DMS79 treated with DMSO at 0.1 percent for 48 hours (cell line): ENCODE measurements at regions not wholly inside any gene's neighbourhood (a gene's known extent, or its start where the extent isn't known, plus 50 kb on each side); places are given as distances from the start of the nearest gene placed in this dataset.
"Not testable (repeated sequence)": the region's sequence is repeated elsewhere in the genome, so short reads cannot be mapped to it uniquely, and the experiment has no call there.

Experiments
- DNase-seq: peaks from one replicate; lab custom pipeline; 2025; lab: John Stamatoyannopoulos, UW

GRCh38 chr15:79492065-79492464, 59.9 kb downstream of the MINAR1 start:
- no peak for DNase-seq

DNA sequence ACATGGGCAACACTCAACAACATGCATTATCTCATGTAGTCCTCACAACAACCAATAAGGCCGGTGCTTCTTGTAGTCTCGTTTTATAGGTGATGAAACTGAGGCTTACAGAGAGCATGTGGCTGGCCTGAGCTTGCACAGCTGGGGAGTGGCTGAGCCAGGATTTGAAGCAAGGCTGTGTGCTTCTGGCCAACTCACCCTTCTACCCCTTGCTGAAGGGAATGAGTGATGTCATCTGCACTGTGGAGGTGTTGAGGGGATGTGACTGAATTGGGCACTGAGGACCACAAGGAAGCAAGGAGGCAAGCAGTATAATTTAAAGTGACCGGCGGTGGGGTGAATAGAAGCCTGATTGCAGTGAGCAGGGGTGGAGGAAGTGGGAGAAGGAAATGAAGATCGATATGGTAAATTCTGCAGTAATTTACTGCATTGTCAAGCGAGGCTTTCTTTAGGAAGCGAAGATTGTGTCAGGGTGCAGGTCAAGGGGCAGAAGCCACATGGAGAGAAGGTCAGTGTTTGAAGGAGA, 62.3 kb downstream of the MINAR1 start:
- DNase-seq, result no peak

GRCh38 chr15:79494963-79495755, 63.0 kb downstream of the MINAR1 start:
- no peak for DNase-seq

GRCh38 chr15:79495775-79496174, 63.6 kb downstream of the MINAR1 start:
- DNase-seq, result no peak

DNA sequence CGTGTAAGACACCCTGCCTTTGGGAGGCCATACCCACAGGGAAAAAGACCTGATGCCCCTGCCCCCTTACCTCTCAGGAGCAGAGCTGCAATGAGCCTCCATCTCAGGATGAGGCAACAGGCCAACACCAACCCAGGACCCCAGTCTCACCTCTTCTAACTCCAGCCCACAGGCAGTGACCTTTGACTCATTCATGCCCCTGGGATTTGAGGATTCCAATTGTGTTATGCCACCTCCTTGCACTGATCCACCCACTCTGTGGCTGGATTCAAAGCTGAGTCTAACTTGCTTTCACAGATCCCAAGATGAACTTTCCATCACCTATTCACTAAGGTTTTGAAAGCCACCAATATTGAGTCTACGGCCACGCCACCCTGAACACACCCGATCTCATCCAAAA, 64.7 kb downstream of the MINAR1 start:
- DNase-seq, result no peak

DNA sequence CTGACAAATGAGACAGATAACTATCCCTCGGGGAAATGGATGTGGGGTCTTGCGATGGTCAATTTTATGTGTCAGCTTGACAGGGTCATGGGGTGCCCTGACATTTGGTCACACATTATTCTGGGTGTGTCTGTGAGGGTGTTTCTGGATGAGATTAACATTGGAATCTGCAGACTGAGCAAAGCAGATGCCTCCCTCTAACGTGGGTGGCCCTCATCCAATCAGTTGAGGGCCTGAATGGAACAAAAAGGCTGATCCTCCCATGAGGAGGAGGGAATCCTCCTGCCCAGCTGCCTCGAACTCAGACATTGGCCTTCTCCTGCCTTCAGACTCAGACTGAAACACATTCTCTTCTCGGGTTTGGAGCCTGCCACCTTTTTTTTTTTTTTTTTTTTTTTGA, 69.0 kb downstream of the MINAR1 start:
- no peak for DNase-seq

GRCh38 chr15:79505956-79506355, 73.8 kb downstream of the MINAR1 start:
- no peak for DNase-seq

GRCh38 chr15:79512844-79513243, 80.7 kb downstream of the MINAR1 start:
- DNase-seq, result not testable (repeated sequence)

DNA sequence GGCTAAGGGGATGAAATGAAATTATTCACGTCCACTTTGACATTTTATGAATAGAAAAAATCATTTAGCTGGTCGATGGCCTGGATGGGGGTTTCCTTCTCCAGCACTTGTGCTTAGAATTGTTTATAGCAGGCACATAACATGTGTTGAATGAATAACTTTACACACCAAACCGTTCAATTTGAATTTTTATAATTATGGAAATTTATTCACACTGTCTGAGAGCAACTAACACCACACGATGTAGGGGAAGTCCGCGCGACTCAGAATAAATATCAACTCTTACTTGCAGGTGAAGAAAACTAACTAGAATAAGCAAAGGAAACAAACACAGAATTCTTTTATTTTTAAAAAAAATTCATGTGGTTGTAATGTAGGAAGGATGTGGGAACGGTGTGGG, 81.3 kb downstream of the MINAR1 start:
- DNase-seq, result no peak

DNA sequence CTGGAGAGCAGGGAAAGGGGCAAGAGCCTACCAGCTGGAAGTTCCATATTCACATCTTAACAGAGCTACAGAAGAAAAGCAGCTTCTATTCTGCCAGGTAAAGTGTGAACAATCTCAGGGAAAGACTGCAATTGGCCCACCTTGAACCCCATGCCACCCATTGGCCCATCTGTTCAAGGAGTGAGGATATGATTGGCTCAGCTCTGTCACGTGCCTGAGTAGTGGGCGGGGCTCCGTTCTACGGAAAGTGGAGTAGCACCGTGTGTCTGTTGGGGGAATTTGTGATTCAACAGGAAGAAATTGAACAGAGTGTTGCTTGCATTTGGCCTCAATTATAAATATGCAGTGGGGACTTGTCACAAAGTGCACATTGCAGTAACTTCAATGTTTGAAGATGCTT, 81.8 kb downstream of the MINAR1 start:
- DNase-seq, result no peak

DNA sequence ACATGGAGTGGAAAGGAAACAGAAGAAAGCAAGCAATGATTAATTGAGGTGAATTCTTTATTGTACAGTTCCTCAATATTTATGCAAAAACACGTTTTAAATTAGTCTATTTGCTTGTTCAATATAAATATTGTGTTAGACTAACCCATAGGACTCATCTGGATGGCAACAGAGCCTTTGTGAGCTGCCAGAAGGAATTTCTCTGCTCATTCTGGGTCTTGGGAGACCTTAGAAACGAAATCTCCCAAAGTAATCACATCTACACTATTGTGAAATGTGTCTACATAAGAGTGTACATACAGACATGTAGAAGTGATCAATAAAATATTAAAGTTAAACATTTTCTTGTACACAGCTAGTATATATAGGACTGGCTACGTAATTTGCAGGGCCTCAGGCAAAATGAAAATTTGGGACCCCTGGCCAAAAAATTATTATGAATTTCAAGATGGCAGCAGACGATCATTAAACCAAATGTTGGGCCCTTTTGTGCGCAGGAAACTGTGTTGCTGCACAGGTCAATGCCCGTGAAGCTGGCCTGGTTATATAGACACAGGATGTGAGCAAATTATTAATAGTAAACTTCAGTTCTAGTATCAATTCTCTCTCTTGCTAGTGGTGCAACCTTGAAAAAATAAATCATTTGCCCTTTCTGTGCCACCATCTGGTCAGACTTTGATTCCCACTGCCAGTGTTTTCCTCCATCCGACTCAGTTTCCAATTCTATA, 83.3 kb downstream of the MINAR1 start:
- DNase-seq, result no peak

- DNase-seq, result no peak
Observed at GRCh38 chr15:79516155-79516554, 84.0 kb downstream of the MINAR1 start.

GRCh38 chr15:79516646-79517045, 84.5 kb downstream of the MINAR1 start:
- DNase-seq, result no peak

DNA sequence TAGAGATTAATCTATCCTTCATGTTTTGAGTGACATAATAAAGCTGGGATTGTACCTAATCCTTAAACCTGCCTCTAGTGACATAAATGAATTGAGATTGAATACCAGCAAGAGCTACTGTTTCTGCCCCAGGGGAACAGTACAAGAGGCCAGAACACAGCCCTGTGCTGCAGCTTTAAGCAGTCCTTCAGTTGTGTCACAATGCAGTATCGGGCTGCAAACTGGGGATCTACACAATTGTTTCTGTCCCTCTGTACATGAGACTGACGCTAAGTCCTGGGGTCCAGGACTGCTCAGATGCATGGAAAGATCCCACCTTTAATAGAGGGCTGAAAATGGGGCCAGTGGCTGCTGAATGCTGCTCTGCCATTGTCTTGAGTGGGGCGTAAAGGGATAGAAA, 87.5 kb downstream of the MINAR1 start:
- no peak for DNase-seq

- DNase-seq, result no peak
Observed at GRCh38 chr15:79520654-79521053, 88.5 kb downstream of the MINAR1 start.

- no peak for DNase-seq
Observed at GRCh38 chr15:79522656-79523055, 90.5 kb downstream of the MINAR1 start.

- no peak for DNase-seq
Observed at GRCh38 chr15:79523266-79523665, 91.1 kb downstream of the MINAR1 start.

GRCh38 chr15:79524531-79524930, 92.4 kb downstream of the MINAR1 start:
- no peak for DNase-seq

DNA sequence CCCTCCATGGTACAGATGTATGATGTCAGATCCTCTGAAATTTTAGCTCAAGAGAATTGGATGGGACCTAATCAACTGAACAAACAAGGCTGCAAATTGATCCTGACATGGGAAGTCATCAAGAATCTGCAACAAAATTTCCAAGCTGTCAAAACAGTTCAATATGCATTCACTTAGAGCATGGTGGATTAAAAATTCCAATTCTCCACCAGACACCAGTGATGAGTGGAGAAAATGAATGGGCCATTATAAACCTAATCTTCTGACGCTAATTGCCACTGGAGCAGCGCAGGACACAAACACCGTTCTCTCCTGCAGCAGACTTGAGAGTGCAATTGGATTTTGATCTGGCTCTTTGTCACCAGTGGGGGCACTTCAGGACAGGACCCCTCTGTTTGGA, 94.2 kb downstream of the MINAR1 start:
- DNase-seq, result no peak

GRCh38 chr15:79527821-79528220, 95.7 kb downstream of the MINAR1 start:
- no peak for DNase-seq

DNA sequence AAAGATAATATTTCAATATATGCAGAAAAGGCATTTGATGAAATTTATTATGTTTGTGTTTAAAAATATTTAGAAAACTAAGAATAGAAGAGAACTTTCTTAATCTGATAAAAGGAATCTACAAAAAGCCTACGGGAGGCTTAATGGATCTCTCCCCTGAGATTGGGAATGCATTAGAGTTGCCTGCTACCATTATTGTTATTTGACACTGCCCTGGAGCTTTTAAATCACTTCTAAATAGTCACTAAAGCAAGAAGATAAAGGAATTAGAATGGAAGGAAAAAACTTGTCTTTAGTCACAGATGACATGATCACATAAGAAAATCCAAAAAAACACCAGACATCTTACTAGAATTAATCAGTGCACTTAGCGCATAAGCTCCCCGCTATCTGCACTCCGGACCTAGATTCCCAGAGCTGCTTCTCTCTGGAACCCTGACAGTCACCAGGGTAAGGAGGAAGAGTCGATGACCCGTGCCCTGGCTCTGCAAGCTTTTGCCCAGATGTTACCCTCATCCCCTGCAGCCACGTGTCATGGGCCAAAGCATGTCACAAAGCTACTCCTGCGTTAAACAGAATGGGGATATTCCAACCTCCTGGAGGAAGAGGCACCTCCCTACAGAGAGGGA, 97.1 kb downstream of the MINAR1 start:
- no peak for DNase-seq

DNA sequence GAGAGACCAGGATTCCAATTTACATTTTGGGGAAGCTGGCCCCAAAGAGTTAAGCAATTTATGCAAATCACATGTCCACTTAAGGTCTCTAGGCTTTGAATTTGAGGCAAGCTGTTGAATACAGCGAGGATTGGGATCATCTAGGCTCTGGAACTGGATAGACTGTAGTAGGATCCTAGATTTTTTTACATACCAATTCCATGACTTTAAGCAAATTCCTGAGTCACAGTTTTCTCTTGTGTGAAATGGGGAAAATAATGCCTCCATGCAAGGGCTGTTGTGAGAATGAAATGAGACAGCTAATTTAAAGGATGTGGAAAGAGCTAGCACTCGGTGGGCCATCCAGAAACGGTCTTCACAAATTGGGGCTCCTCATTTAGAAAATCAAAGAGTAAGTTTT, 103.4 kb downstream of the MINAR1 start:
- DNase-seq, result no peak

GRCh38 chr15:79538527-79538926, 106.4 kb downstream of the MINAR1 start:
- no peak for DNase-seq
